ENCODE measurements at regions not wholly inside any gene's neighbourhood (a gene's known extent, or its start where the extent isn't known, plus 50 kb on each side); places are given as distances from the start of the nearest gene placed in this dataset.

DNA sequence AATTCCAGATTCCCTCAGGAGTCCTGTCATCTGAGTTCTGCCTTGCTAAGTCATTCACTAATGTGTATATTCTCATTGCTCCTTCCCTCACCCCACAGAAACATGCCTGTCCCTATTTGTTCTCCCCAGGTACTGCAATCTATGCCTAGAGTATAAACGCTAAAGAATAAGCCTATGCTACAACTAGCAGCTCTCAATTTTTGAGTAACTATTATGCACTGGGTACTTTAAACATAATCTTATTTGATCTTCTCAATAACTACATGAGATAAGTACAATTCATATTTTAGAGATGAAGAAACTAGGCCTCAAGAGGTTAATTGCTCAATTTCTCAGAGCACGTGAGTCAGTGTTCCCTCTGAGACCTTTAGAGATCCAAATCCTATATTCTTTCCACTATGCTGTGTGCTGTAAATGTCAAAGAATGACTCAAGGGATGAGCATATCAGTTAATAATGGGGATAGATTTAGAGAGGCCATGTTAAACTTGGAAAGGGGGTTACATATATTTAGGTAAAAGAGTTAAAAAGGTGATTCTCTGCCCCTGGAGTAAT lies 423.8 kb upstream of the ADGRB3 start:
- CTCF ChIA-PET (ENCODE audit: partially characterized antibody), result no interaction called here
- no peak for TF ChIP-seq SP2 (IDR thresholded peaks at IDR 0.05; ENCODE audit: low read length)
- TF ChIP-seq KDM1A (IDR thresholded peaks at IDR 0.05; ENCODE audit: borderline replicate concordance, low read length), result no peak
- TF ChIP-seq HDAC2 (IDR thresholded peaks at IDR 0.05; ENCODE audit: borderline replicate concordance in 1 of 2, low read depth in 2 of 2, low read length in 2 of 2), result no peak
- TF ChIP-seq RNF2 (IDR thresholded peaks at IDR 0.05; ENCODE audit: borderline replicate concordance, low read depth, low read length, missing control alignments, poor library complexity, severe bottlenecking), result no peak
- TF ChIP-seq POLR2AphosphoS5 (IDR thresholded peaks at IDR 0.05; ENCODE audit: low read depth, low read length), result no peak
- TF ChIP-seq HDAC6 (IDR thresholded peaks at IDR 0.05; ENCODE audit: low read depth, low read length), result no peak
- TF ChIP-seq, protein P1, sequence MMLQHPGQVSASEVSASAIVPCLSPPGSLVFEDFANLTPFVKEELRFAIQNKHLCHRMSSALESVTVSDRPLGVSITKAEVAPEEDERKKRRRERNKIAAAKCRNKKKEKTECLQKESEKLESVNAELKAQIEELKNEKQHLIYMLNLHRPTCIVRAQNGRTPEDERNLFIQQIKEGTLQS (IDR thresholded peaks at IDR 0.05; ENCODE audit: insufficient read depth, low read depth, low read length), result no peak
- TF ChIP-seq CBX8 (IDR thresholded peaks at IDR 0.05; ENCODE audit: borderline replicate concordance, low read depth, low read length), result no peak
- TF ChIP-seq, protein P2, sequence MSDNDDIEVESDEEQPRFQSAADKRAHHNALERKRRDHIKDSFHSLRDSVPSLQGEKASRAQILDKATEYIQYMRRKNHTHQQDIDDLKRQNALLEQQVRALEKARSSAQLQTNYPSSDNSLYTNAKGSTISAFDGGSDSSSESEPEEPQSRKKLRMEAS (IDR thresholded peaks at IDR 0.05), result no peak
- no peak for TF ChIP-seq JUN (IDR thresholded peaks at IDR 0.05; ENCODE audit: low read depth, low read length)
- TF ChIP-seq NANOG (IDR thresholded peaks at IDR 0.05; ENCODE audit: insufficient read depth, low read depth, low read length, poor library complexity, severe bottlenecking), result no peak

More for the DNA sequence above, 423.8 kb upstream of the ADGRB3 start:
- Histone ChIP-seq H3K79me1 (ENCODE audit: low read depth, low read length) (no peaks in the 10 kb centered on the region), H3K56ac (replicated peaks; ENCODE audit: insufficient read length, low read depth, low read length) (no peak overlapping the region), H2BK120ac (replicated peaks; ENCODE audit: low read depth, low read length) (no peak overlapping the region), H4K20me1 (replicated peaks in 1 of 2; ENCODE audit: control insufficient read depth in 1 of 2, insufficient read depth in 2 of 2, low read length in 2 of 2) (no peaks in the 10 kb centered on the region), H3K9ac (replicated peaks in 1 of 4; ENCODE audit: extremely low read depth in 1 of 4, low read depth in 3 of 4, low read length in 3 of 4) (no peak overlapping the region), H3K4me3 (ENCODE audit: extremely low read depth in 1 of 4, insufficient read depth in 2 of 4, low read depth in 3 of 4, low read length in 4 of 4) (no peak overlapping the region), H3K27ac (ENCODE audit: low read depth, low read length) (no peak overlapping the region), H3K23me2 (ENCODE audit: low read depth, low read length) (no peaks in the 10 kb centered on the region), H3K4ac (replicated peaks; ENCODE audit: insufficient read length, low read depth, low read length) (no peak overlapping the region), H2AK5ac (ENCODE audit: low read depth, low read length) (no peak overlapping the region), H3K23ac (ENCODE audit: insufficient read length) (no peak overlapping the region), H4K8ac (ENCODE audit: extremely low read depth, insufficient read depth, low read length) (no peak overlapping the region), H3K4me2 (ENCODE audit: insufficient read depth in 1 of 2, low read depth in 2 of 2, low read length in 2 of 2) (no peak overlapping the region), H4K91ac (replicated peaks; ENCODE audit: insufficient read length, low read length) (no peak overlapping the region), H4K5ac (ENCODE audit: insufficient read length, low read depth, low read length) (no peak overlapping the region), H3K4me1 (replicated peaks in 1 of 4; ENCODE audit: control insufficient read depth in 3 of 4, insufficient read depth in 4 of 4, low read length in 3 of 4) (no peaks in the 10 kb centered on the region), H2AFZ (ENCODE audit: low read length) (no peak overlapping the region), H3K27me3 (replicated peaks in 1 of 4; ENCODE audit: control insufficient read depth in 3 of 4, extremely low read depth in 1 of 4, insufficient read depth in 3 of 4, low read length in 3 of 4) (no peaks in the 10 kb centered on the region), H2BK5ac (ENCODE audit: low read depth, low read length) (no peak overlapping the region), H3K36me3 (ENCODE audit: control insufficient read depth in 2 of 4, insufficient read depth in 4 of 4, low read length in 3 of 4) (no peaks in the 10 kb centered on the region), H2BK12ac (ENCODE audit: low read depth, low read length) (no peak overlapping the region), H2BK20ac (ENCODE audit: low read length) (no peak overlapping the region), H3K9me3 (ENCODE audit: insufficient read depth in 2 of 2, low read depth in 1 of 2, low read length in 1 of 2) (no peaks in the 10 kb centered on the region), H3K79me2 (ENCODE audit: control insufficient read depth in 1 of 2, insufficient read depth in 2 of 2, low read length in 2 of 2) (no peaks in the 10 kb centered on the region), H3K18ac (ENCODE audit: extremely low read depth, low read length) (no peak overlapping the region), H3K14ac (ENCODE audit: insufficient read length) (no peak overlapping the region), H2BK15ac (ENCODE audit: low read length) (no peak overlapping the region)
- WGBS, 2 experiments (ENCODE audit: extremely low coverage in 1 of 2, insufficient coverage in 1 of 2, insufficient read length in 1 of 2, insufficient replicate concordance in 2 of 2, low coverage in 1 of 2, low lambda C conversion rate in 2 of 2, missing lambda C conversion rate in 1 of 2), result 96% methylated on average over 2 of the region's 2 CpGs; no CpG with 5 or more reads in 1 of the 2 experiments
- DNase-seq (ENCODE audit: low read depth in 1 of 2, low spot score in 2 of 2), result no peak
- POLR2A ChIA-PET (ENCODE audit: partially characterized antibody), result no interaction called here
- FAIRE-seq, result no peak

Measured in H1 (cell line).